ENCODE measurements at regions not wholly inside any gene's neighbourhood (a gene's known extent, or its start where the extent isn't known, plus 50 kb on each side); places are given as distances from the start of the nearest gene placed in this dataset.

DNA sequence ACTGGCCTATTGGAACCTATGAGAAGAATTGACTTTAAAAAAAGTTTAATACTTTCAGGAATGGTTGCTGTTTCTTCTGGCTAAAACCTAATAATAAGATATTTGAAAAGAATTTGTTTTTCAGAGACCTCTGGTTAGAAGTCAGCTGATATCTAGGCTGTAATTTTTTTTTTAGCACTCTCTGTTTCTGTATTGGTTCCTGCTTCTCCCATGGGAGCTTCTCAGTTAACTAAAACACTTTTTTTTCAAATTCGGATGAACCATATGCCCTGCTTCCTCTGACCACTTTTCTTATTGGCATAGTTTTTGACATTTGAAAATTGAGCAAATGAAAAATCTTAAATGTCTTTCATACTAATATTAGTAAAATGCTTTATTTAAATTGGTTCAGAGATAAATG lies 163.5 kb upstream of the SLC10A2 start:
- no peak for DNase-seq

DNA sequence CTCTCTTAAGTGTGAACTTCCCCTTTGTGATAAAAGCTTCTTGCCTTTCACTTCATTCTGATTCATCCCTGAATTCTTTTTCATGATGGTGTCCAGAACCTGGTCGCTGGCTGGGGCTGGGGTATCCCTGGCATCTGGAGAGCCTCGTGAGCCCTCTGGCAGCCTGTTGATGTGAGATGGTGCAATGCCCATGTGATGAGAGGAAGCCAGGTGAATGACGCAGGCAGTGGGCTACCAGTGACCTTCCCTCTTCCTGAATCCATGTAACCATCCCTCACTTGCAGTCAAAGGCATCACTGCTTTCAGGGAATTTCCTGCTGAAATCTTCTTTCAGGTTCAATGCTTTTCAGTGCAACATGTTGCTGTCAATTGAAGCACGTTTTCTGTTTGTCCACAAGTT lies 158.6 kb upstream of the SLC10A2 start:
- no peak for DNase-seq

DNA sequence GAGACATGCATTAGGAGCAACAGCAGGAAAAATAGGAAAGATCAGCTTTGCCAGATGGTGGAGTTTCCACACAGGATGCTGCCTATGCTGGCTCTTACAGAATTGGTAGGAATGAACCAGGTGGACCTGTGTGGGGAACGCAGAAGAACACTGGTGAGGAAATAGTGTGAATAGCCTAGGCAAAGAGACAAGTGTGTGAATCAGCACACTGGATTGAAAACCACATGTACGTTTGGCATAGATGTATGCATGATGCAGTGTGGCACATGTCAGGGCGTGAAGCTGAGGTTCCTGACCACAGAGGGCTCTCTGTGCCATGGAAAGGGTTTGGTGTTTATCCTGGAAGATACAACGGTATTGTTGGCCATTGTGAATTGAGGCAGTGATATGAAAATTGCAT lies 156.5 kb upstream of the SLC10A2 start:
- DNase-seq = no peak

DNA sequence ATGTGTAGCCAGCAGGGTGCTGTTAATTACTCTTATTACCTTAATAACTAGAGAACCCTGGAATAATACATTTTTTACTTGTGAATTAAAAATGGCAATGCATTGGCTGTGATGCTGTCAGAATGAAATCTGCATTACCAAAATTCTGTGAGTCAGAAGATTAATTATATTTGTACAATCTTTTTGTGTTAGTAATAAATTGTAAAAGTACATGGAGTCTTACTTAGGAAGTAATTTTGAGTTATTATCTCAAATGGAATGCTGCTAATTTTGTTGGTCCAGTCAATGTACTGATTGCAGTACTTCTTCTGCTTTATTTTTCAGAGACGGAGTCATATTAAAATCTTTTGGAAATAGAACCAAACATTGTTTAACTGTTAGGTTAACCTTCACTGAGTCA lies 152.0 kb upstream of the SLC10A2 start:
- DNase-seq = no peak

DNA sequence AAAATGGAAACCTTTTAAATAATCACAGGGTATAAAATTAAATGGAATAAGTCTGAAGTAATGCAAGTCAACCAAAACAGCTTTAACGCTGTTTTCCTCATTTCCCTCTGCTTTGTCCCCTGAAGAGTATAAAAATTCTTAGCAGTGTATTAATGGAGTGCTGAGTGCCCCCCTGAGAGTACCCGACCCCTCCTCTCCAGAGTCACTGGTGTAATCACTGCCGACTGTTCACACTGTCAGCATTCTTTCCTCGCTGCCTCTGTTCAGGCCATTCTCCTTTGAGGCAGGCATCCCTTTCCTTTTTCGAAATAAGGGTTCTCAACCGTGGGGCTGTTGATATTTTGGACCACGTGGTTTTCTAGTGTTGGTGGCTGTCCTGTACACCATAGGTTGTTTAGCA lies 146.9 kb upstream of the SLC10A2 start:
- no peak for DNase-seq

DNA sequence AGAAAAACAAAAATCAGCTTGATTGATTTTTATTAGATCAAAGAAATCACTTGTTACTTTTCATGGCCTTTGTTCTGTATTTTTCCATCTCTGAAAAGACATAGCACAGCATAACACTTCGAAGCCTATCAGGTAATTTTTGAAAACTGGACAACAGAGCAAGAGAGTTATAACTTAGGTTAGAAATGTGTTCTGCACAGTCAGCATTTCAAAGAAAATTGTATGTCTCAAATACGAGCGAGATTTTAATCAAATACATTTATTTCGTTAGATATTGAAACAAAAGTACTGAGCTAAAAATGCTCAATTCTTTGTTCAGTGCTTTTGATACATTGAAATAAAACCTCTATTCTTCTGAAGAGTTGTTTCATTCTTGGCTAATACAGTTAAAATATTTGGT lies 144.1 kb upstream of the SLC10A2 start:
- no peak for DNase-seq

DNA sequence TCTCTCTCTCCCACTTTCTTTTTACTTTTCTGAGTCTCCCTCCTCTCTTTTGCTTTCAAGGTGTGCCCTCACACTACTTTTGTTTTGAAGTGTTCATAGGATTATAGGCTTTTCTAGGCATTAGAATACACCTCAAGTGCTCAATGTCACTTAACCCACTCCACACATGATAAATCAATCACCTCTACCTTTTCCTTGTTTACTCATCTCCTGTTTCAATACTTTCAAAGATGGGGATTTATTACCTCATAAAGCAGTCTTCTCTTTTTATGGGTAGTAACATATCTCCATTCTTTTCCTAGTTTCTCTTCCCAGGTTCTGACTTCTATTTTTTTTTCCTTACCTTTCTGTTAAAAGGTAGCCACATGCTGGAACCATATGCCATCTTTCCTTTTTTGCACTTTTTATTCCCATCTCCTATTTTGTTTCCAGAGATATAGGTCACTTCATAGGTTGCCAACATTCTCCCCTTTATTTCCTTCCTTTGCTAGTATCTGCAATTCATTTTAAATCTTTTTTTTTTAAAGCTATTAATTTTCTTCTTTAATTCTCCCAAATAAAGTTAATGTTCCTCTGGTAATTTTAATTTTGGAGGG lies 137.6 kb upstream of the SLC10A2 start:
- DNase-seq = no peak

DNA sequence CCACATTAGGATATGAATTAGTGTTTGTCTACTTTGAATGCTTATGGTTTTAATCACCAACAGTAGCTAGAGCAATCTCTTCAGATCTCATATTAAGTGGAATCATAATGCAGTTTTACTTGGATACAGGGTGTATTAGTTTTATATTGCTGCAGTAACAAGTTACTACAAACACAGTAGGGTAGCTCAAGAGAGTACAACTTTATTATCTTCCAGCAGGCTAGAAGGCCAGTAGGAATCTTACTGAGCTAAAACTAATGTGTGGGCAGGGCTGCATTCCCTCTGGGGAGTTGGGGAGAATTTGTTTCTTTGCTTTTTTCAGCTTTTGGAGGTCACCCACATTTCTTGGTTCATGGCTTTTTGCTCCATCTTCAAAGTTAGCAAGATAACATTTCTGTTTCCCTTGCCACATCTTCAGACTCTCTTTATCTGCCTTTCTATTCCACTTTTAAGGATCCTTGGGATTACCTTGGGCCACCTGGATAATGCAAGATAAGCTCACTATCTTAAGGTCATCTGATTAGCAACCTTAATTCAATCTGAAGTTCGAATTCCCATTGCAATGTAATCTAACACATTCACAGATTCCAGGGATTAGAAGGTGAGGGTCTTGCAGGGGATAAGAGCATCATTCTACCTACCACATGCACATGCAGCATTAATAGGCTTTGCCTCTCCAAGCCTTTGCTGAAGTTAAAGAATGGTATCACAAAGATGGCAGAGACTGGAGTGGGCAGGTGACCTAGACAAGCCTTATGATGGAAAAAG lies 134.1 kb upstream of the SLC10A2 start:
- no peak for DNase-seq

DNA sequence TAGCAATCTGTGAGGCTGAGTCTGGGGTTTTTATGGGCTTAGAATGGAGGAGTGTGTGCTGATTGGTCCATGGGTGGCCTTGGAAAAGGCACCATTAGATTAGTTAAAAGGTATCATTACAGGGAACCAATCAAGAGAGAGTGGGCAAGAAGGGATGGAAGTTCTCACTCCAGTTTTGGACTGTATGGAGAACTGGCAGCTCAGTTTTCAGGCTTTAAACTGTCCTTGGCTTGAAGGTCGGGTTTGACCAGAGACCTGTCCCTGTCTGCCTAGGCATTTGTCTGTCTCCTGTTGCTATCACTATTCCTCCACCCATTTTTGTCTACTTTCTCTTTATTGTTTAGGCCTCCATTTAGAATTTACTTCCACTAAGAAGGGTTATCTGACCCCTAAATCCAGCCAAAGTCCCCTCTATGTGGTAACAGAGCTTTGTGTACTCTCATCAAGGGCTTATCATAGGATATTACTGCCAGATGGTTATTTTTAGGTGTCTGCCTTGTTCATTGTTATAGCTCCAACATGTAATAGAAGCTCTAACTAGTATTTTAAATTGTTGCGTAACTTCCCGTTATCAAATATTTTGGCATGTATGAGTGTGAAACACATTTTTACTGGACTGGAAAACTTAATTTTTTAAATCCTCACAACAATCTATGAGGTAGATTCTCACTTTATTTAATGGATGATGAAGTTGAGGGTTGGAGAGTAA lies 133.3 kb upstream of the SLC10A2 start:
- no peak for DNase-seq

DNA sequence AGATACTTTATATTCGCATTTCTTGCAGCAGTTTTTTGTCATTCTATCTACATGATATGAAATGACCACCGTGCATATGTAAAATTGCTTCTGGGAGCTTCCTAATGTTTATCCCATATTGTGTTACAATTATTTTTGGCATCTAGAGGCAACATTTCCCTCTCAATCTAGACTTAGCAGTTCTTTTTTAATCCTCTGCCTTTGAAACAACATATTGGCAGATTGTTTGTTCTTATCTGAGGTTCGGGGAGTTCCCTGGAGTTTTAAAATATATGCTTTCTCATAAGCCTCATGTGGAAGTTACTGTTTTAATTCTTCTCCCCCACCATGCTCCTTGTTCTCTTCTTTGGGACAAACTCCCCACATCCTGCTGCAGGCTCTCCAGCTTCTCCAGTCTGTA lies 130.1 kb upstream of the SLC10A2 start:
- no peak for DNase-seq

DNA sequence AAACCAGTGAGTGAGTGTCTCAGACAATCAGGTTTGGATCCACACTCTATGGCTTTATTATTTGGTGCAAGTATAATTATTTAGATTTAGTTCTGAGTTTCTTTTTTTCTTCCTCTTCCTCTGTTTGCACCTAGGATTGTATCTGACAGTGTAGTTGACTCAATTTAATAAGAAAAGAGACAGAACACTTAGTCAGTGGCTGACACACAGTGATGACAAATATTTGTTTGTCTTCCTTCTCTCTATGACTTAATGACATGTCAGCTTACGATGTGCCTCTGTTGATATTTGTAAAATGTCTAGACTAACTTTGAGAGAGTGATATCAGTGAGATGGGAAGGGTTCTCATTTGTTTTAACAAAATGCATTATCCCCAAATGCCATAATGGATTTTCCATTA lies 129.5 kb upstream of the SLC10A2 start:
- no peak for DNase-seq

DNA sequence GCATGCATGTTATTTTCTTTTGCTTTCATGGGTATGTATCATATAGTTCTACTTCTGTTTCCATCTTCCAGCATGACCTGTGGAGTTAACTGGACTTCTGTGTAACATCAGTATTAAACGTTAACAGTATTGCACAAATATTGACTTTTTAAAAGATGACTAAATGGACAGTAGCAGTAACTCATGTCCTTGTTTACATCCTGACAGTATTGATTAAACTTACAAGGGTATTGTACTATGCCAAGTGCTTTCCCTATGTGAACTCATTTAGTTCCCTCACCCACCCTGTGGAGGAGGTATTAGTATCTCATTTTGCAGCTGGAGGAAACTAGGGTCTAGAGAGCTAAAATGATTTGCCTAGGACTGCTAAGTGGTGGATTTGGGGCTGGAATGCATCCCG lies 128.7 kb upstream of the SLC10A2 start:
- DNase-seq = no peak

DNA sequence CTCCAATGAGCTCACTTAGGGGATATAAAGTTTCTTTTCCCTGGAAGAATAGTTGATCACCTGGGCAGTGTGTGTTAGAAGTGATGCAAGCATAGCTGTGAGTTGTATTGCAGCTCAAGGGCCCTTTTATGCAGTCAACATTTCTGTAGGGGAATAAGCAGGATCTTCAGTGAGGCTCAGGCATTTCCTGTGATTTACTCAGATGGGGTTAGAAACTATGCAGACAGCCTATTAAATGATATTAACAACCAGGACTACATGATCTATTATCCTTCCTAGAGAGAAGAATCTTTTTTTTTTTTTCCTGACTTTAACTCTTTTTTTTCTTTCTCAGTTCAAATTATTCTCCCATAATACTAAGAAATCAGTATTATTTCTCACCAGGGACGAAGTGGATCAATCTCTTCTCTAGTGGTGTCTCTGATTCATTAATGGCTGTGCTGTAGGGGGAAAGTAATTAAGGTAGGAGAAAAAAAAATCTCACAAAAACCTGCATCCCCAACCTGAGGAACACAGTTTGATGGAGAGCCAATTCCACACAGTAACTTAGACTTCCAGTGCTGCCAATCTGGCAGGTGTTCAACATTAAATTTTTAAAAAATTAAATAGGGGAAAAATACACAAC lies 126.4 kb upstream of the SLC10A2 start:
- DNase-seq = no peak

DNA sequence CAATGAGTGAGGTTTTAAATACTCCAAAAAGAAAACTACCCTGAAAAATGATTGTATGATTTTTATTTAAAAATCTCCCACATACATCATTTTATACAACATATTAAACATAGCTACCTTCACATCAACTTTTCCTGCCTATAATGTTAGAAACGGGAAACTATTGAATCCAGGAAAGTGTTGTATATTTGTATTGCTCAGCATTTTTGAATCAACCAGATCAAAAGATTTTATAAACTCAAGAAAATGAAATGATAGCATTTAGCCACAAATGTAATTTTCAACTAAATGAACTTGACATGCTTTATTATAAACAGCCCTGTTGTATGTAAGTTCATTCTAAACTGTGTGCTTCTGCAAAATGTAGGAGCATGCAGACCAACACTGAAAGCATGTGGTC lies 124.6 kb upstream of the SLC10A2 start:
- no peak for DNase-seq

DNA sequence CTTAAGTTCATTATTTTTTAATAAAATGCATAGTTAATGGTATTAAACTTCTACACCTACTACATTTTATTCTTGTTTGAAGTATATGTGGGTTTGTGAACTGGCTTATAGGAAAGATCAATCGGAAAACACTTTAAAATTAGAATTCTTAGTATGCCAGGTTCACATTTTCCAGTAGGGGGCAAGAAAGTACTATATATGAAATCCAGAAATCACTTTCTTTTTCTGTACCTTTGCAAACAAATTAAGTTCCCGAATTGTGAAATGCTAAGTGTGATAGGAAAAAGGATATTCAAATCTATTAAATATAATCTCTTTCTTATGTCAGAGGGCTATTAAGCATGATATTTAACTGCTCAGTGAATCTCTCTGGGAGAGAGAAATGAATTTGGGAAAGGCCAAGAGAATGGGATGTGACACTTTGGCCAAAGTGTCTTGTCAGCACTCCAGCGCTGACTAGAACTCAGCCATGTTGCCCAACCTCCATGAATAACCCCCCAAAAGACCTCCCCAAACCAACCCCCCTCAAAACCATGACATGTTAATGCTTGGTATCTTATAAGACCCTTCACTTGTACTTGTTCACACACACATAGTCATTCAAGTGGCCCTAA lies 122.6 kb upstream of the SLC10A2 start:
- peak; percentile 24 for DNase-seq

DNA sequence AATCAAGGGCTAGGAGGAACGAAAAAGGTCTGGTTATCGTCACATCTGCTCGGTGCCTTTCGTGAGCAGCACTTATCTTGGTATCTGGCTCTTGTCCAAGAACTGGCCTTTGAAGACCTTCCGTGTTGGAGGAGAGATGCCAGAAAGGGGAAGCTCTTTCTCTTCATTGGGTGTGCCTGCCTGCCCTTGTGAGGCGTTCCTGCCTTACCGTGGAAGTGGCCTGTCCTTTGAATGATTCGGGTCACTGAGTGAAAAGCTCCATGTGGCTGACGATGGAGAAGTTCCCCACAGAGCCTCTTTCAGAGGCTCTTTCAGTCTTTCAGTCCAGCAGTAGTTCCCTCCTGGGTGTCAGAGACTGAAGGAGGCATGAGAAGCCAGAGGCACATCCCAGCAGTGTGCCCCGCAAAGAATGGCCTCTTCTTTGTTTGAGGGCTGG lies 121.5 kb upstream of the SLC10A2 start:
- DNase-seq = no peak

DNA sequence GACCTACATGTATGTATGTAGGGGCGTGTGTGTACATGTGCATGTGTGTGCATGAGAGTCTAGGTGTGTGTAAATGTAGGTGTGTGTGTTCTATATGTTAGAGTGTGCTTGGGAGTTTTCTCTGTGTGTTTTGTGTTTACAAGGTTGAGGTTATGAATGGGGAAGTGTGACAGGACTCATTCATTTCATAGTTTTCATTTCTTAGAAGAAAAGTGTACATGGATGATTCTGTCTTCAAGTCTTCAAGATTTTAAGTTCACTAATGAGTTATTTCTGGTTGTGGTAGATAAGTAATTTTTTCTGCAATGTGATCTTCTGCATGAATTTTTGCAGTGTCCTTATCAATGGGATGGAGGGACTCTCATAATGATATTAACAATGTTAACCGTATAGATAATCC lies 118.2 kb upstream of the SLC10A2 start:
- no peak for DNase-seq

DNA sequence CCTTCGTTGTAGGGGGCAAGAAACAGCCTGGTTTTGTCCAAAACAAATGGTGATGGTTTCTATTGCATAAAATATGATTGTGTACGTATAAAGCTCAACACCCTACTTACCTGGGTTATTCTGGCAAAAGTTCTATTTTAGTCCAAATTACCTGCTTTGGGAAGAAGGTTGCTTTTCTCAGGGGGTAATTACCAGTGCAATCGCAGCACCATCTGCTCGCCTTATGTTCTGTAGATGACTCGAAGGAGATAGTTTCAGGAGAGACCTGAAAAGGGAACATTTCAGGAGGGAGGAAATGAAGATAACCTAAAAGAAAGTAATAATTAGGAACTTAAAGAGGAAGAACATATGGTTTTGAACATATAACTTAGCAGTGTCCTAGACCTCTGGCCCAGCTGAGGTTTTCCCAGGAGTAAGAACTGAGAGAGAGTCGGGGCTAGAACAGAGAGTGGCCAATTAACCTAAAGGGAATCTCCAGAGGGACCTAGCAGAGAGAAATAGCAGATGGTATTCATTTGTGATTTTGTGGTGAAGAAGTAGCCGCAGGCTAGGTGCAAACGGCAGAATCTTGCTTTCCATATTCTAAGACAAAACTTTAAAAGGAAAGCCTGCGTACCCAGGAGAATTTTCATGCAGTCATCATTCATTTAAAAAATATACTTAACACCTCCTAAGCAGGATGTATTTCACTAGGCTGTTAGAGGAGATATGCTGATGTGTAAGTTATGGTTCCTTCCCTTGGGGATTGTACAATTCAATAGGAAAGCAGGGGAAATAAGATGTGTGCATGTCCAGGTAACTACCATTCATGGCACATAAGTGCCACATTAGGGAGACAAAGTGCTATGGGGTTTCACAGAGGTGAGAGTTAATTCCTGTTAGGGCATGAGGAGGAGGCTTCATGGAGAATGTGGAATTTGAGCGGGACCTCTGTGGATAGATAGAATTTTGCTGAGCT lies 113.0 kb upstream of the SLC10A2 start:
- no peak for DNase-seq

DNA sequence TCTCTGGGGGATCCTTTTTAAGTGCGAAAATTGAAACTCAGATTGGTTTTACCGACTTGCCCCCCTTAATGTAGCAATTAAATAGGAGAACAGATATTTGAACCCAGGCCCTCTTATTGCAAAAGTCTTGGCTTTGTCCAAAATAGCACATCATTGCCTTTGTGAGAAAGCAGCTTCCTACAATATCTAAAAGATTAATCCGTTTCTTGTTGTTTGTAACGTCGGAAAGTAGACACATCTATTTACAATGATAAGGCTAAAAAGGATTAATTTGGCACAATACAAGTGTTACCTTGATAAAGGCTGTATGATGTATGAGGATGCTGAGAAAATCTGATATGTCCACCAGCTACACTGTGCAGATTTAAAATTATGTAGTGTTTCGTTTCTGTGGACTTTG lies 108.7 kb upstream of the SLC10A2 start:
- no peak for DNase-seq

DNA sequence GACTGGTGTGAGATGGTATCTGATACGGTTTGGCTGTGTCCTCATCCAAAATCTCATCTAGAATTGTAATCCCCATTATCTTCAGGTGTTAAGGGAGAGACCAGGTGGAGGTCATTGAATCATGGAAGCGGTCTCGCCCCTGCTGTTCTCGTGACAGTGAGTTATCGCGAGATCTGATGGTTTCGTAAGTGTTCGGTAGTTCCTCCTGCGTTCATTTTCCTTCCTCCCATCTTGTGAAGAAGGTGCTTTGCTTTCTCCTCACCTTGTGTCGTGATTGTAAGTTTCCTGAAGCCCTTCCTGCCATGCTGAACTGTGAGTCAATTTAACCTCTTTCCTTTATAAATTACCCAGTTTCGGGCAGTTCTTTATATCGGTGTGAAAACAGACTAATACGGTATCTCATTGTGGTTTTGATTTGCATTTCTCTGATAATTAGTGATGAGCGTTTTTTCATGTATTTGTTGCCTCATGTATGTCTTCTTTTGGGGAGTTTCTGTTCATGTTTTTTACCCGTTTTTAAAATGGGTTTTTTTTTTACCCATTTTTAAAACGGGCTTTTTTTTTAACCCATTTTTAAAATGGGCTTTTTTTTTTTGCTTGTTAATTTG lies 102.8 kb upstream of the SLC10A2 start:
- no peak for DNase-seq

DNA sequence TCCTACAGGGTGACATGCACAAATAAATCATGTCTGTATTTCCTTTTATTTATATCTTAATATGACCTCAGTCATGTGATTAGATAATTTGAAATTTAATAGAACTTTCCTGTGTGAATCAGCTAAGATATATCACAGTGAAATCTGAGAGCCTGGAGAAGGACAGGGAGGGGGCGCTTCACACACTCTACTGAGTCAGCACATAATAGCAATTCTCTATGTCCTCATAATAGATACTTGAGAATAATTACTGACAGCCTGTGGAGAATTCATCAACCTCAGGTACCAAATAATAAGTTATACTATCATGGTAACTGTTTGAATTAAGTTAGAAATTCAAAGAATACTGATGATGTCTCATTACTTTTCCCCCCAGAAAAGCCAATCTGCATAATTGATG lies 98.0 kb upstream of the SLC10A2 start:
- no peak for DNase-seq

DNA sequence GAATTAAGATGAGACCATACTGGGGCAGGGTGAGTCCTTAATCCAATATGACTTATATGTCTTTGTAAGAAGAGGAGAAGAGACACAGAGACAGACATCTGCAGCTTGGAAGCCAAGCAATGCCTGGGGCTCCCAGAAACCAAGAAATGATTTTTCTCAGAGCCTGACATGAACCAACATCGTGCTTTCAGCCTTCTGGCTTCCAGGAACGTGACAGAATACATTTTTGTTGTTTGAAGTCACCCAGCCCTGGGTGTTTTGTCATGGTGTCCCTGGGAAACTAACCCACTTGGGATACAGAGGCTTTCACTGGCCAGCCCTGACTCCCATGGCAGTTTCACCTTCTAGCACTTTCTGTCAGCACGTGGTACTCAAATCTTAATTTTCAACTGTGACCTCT lies 95.3 kb upstream of the SLC10A2 start:
- DNase-seq = no peak
